SK-N-SH (cell line): ENCODE measurements at regions not wholly inside any gene's neighbourhood (a gene's known extent, or its start where the extent isn't known, plus 50 kb on each side); places are given as distances from the start of the nearest gene placed in this dataset.

Experiments
- CTCF ChIA-PET: fragments of 300-600, 350-600 bp; formaldehyde crosslinking; extraction: SDS; loops from one replicate; lab custom pipeline; 2021; lab: Yijun Ruan, JAX
- POLR2A ChIA-PET: fragments of 350-600 bp; sonication (Branson Sonifier 250); formaldehyde crosslinking; extraction: SDS; loops from one replicate; lab custom pipeline; 2020; ENCODE audit warnings: antibody characterized with exemption, inconsistent platforms; lab: Yijun Ruan, JAX
- DNase-seq: peaks from one replicate; pipeline ENCODE4 v3.0.0; 2012
- H2AFZ ChIP-seq: fragments of 200-600 bp; sonication (generic); 2 replicates; pipeline ENCODE4 v1.8.1; 2016; ENCODE audit warnings: antibody characterized with exemption, mild to moderate bottlenecking, low read depth
- H3F3A ChIP-seq: fragments of 200-600 bp; sonication (generic); replicated peaks from 2 replicates; pipeline ENCODE3; 2016; ENCODE audit warnings: antibody characterized with exemption, mild to moderate bottlenecking; ENCODE audit not compliant: insufficient read depth
- H3K27ac ChIP-seq, 2 experiments: fragments of 200-500 bp in 1 of 2; fragments of 200-600 bp in 1 of 2; sonication (Bioruptor generic) in 1 of 2; sonication (generic), shearing (Covaris generic) in 1 of 2; 2 replicates each; pipeline versions ENCODE4 v1.5.1 to v1.6.1; 2014 to 2016; ENCODE audit warnings: low read depth in 2 of 2, inconsistent platforms in 1 of 2, low read length in 1 of 2, mild to moderate bottlenecking in 1 of 2, mixed read lengths in 1 of 2
- H3K27me3 ChIP-seq: fragments of 200-600 bp; sonication (generic), shearing (Covaris generic); 2 replicates; pipeline ENCODE4 v1.6.1; 2016; ENCODE audit warnings: mixed run types; ENCODE audit not compliant: insufficient read depth
- H3K36me3 ChIP-seq, 2 experiments: fragments of 200-500 bp in 1 of 2; fragments of 200-600 bp in 1 of 2; sonication (Bioruptor generic) in 1 of 2; sonication (generic) in 1 of 2; replicated peaks in 1 of 2; 2 replicates each; pipeline versions ENCODE3 to v1.5.1; 2014 to 2016; ENCODE audit warnings: low read length in 1 of 2, mild to moderate bottlenecking in 1 of 2; ENCODE audit not compliant: insufficient read depth in 2 of 2, control insufficient read depth in 1 of 2
- H3K4me1 ChIP-seq, 2 experiments: fragments of 200-500 bp in 1 of 2; fragments of 200-600 bp in 1 of 2; sonication (Bioruptor generic) in 1 of 2; sonication (generic), shearing (Covaris generic) in 1 of 2; 2 replicates each; pipeline versions ENCODE4 v1.5.1 to v1.6.1; 2014 to 2016; ENCODE audit warnings: low read depth in 1 of 2, low read length in 1 of 2, mixed run types in 1 of 2; ENCODE audit not compliant: insufficient read depth in 2 of 2, control insufficient read depth in 1 of 2
- H3K4me2 ChIP-seq: fragments of 200-600 bp; sonication (generic), shearing (Covaris generic); 2 replicates; pipeline ENCODE4 v1.6.1; 2017; ENCODE audit warnings: mixed run types
- H3K4me3 ChIP-seq, 2 experiments: fragments of 200-500 bp in 1 of 2; fragments of 200-600 bp in 1 of 2; sonication (Bioruptor generic) in 1 of 2; sonication (generic), shearing (Covaris generic) in 1 of 2; 2 replicates each; pipeline versions ENCODE4 v1.5.1 to v1.8.1; 2014 to 2016; ENCODE audit warnings: low read depth in 2 of 2, inconsistent platforms in 1 of 2, low read length in 1 of 2, mild to moderate bottlenecking in 1 of 2, mixed read lengths in 1 of 2, moderate library complexity in 1 of 2
- H3K79me2 ChIP-seq: fragments of 200-600 bp; sonication (generic); 2 replicates; pipeline ENCODE4 v1.8.1; 2017; ENCODE audit warnings: mild to moderate bottlenecking; ENCODE audit not compliant: insufficient read depth
- H3K9ac ChIP-seq: fragments of 200-600 bp; sonication (generic); 2 replicates; pipeline ENCODE4 v1.6.1; 2017; ENCODE audit warnings: mixed run types
- H3K9me2 ChIP-seq: fragments of 200-600 bp; sonication (generic); 2 replicates; pipeline ENCODE4 v1.6.1; 2017; ENCODE audit warnings: mixed run types
- H3K9me3 ChIP-seq: fragments of 200-600 bp; sonication (generic); 2 replicates; pipeline ENCODE4 v1.6.1; 2017; ENCODE audit warnings: mixed run types, mild to moderate bottlenecking, moderate library complexity
- H4K20me1 ChIP-seq: fragments of 200-600 bp; sonication (generic); 2 replicates; pipeline ENCODE4 v1.6.1; 2017; ENCODE audit warnings: mild to moderate bottlenecking, mixed run types; ENCODE audit not compliant: insufficient read depth
- ELF1 ChIP-seq: IDR thresholded peaks from 2 replicates; pipeline ENCODE4 v1.4.0; 2012
- EZH2phosphoT487 ChIP-seq: fragments of 200-600 bp; sonication (generic); IDR thresholded peaks from 2 replicates; pipeline ENCODE4 v1.6.1; 2017; ENCODE audit warnings: low read depth, mixed run types, mild to moderate bottlenecking, antibody characterized with exemption, moderate library complexity, borderline replicate concordance
- FOSL2 ChIP-seq: IDR thresholded peaks from 2 replicates; pipeline ENCODE4 v1.4.0; 2012; ENCODE audit warnings: low read depth, mild to moderate bottlenecking, moderate library complexity, borderline replicate concordance
- FOXM1 ChIP-seq: IDR thresholded peaks from 2 replicates; pipeline ENCODE4 v1.4.0; 2012; ENCODE audit warnings: low read depth, mild to moderate bottlenecking
- GATA2 ChIP-seq: sonication (generic); formaldehyde crosslinking; IDR thresholded peaks from 2 replicates; pipeline ENCODE4 v1.5.0; 2020; ENCODE audit warnings: mild to moderate bottlenecking, missing genetic modification reagents
- IRF3 ChIP-seq: fragments of 150-350 bp; IDR thresholded peaks from 2 replicates; pipeline ENCODE4 v1.6.1; 2016; ENCODE audit warnings: mild to moderate bottlenecking, low read depth, low read length
- JUND ChIP-seq: IDR thresholded peaks from 2 replicates; pipeline ENCODE4 v1.4.0; 2012
- MEF2A ChIP-seq: IDR thresholded peaks from 2 replicates; pipeline ENCODE4 v1.4.0; 2012; ENCODE audit warnings: low read depth, borderline replicate concordance
- RFX5 ChIP-seq: IDR thresholded peaks from 2 replicates; pipeline ENCODE4 v1.6.1; 2012; ENCODE audit warnings: mild to moderate bottlenecking, improper control_type of control experiment, low read length
- RXRA ChIP-seq: IDR thresholded peaks from 2 replicates; pipeline ENCODE4 v1.4.0; 2012; ENCODE audit warnings: low read depth, mild to moderate bottlenecking, borderline replicate concordance
- SMC3 ChIP-seq: IDR thresholded peaks from 2 replicates; pipeline ENCODE4 v1.6.1; 2012; ENCODE audit warnings: low read depth, low read length, improper control_type of control experiment
- TAF1 ChIP-seq: IDR thresholded peaks from 2 replicates; pipeline ENCODE4 v1.6.1; 2012; ENCODE audit warnings: low read depth, mild to moderate bottlenecking, low read length, moderate library complexity, borderline replicate concordance
- TEAD4 ChIP-seq: IDR thresholded peaks from 2 replicates; pipeline ENCODE4 v1.4.0; 2012; ENCODE audit warnings: mild to moderate bottlenecking, borderline replicate concordance; ENCODE audit not compliant: insufficient read depth
- USF1 ChIP-seq: IDR thresholded peaks from 2 replicates; pipeline ENCODE4 v1.4.0; 2012; ENCODE audit warnings: low read depth, borderline replicate concordance
- USF2 ChIP-seq: fragments of 150-350 bp; IDR thresholded peaks from 2 replicates; pipeline ENCODE4 v1.6.1; 2017; ENCODE audit warnings: antibody characterized with exemption, low read length, low read depth, borderline replicate concordance
- YY1 ChIP-seq: IDR thresholded peaks from 2 replicates; pipeline ENCODE4 v1.4.0; 2012; ENCODE audit warnings: low read depth, mild to moderate bottlenecking
- ZBTB33 ChIP-seq: IDR thresholded peaks from 2 replicates; pipeline ENCODE4 v1.4.0; 2012; ENCODE audit warnings: low read depth, borderline replicate concordance
- WGBS: methylation state at CpG from one replicate; pipeline ENCODE4 v1.1.6; 2017; ENCODE audit warnings: low lambda C conversion rate; 5-methylcytosine and 5-hydroxymethylcytosine counted together
- TF ChIP-seq, protein P1 (sequence below): fragments of 200-600 bp; sonication (generic); IDR thresholded peaks from 2 replicates; pipeline ENCODE4 v1.6.1; 2017; ENCODE audit warnings: antibody characterized with exemption, mild to moderate bottlenecking, moderate library complexity

GRCh38 chr2:84016183-84016582 is 442.9 kb downstream of the SUCLG1 start (continued):
- TF ChIP-seq IRF3 = no peak

GRCh38 chr2:83997889-83998288 is 461.2 kb downstream of the SUCLG1 start:
- Histone ChIP-seq H3K4me1 (no peaks in the 10 kb centered on the region), H3K4me3 (no peak overlapping the region), H3K79me2 (no peaks in the 10 kb centered on the region), H4K20me1 (no peaks in the 10 kb centered on the region), H3K4me2 (no peak overlapping the region), H3F3A (no peaks in the 10 kb centered on the region), H3K36me3 (no peaks in the 10 kb centered on the region), H3K9me3 (no peaks in the 10 kb centered on the region), H3K27ac (no peak overlapping the region), H2AFZ (no peak overlapping the region), H3K9ac (no peak overlapping the region), H3K9me2 (no peaks in the 10 kb centered on the region), H3K27me3 (no peaks in the 10 kb centered on the region)
- TF ChIP-seq RXRA (no peak), EZH2phosphoT487 (no peak), IRF3 (no peak), ZBTB33 (no peak), USF1 (no peak), RFX5 (no peak), FOSL2 (no peak), TAF1 (no peak), JUND (no peak), YY1 (no peak), USF2 (no peak), TEAD4 (no peak), MEF2A (no peak), GATA2 (no peak), SMC3 (no peak), ELF1 (no peak), FOXM1 (no peak)
- TF ChIP-seq, protein P1, sequence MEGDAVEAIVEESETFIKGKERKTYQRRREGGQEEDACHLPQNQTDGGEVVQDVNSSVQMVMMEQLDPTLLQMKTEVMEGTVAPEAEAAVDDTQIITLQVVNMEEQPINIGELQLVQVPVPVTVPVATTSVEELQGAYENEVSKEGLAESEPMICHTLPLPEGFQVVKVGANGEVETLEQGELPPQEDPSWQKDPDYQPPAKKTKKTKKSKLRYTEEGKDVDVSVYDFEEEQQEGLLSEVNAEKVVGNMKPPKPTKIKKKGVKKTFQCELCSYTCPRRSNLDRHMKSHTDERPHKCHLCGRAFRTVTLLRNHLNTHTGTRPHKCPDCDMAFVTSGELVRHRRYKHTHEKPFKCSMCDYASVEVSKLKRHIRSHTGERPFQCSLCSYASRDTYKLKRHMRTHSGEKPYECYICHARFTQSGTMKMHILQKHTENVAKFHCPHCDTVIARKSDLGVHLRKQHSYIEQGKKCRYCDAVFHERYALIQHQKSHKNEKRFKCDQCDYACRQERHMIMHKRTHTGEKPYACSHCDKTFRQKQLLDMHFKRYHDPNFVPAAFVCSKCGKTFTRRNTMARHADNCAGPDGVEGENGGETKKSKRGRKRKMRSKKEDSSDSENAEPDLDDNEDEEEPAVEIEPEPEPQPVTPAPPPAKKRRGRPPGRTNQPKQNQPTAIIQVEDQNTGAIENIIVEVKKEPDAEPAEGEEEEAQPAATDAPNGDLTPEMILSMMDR = no peak
- 5% methylated on average over 2 of the region's 2 CpGs for WGBS
- DNase-seq = no peak
- POLR2A ChIA-PET = no interaction called here
- CTCF ChIA-PET = no interaction called here
